ENCODE measurements at regions not wholly inside any gene's neighbourhood (a gene's known extent, or its start where the extent isn't known, plus 50 kb on each side); places are given as distances from the start of the nearest gene placed in this dataset.
"Not testable (repeated sequence)": the region's sequence is repeated elsewhere in the genome, so short reads cannot be mapped to it uniquely, and the experiment has no call there.

- no peak for DNase-seq (ENCODE audit: low read depth in 2 of 2)
These were observed 179.0 kb downstream of the BCAS1 start for GRCh38 chr20:53891306-53891894.

DNA sequence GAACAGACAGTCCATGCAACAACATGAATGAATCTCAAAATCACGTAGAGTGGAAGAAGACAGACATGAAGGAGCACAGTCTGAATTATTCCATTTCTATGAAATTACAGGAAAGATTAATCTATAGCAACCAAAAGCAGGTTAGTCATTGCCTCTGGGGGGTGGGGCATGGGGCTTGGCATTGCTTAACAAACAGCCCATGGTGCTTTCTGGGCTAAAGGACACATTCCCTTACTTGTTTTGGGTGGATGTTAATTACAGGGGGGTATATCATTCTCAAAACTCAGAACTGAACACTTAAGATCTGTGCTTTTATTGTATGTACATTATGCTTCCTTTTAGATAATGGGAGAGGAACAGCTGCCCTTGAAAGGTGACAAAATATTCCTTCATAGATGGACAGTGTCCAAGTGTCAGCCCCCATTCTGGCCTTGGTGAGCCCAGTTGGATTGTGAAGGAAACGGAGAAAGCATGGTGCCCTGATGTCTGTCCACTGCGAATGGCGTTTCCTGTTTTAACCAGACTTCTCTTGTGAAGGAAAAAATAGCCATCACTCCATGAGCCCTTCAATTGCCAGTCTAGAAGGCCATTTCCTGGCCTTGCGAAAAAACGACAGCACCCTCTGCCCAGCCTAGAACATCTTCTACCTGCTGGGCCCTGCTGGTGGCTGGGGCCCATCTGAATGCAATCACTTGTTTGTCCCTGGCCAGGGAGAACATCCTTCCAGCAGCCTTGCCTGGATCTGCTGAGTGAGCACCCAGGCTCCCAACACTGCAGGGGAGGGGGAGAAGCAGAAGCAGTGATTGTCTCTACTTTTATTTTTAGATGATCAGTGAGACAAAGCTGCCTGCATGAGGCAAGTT lies 179.7 kb downstream of the BCAS1 start:
- DNase-seq (ENCODE audit: low read depth in 2 of 2): no peak

GRCh38 chr20:53889411-53890148 lies 180.8 kb downstream of the BCAS1 start:
- DNase-seq (ENCODE audit: low read depth in 2 of 2): no peak

- no peak for DNase-seq (ENCODE audit: low read depth in 2 of 2)
These were observed 181.4 kb downstream of the BCAS1 start for GRCh38 chr20:53888951-53889350.

- no peak for DNase-seq (ENCODE audit: low read depth in 2 of 2)
These were observed 181.9 kb downstream of the BCAS1 start for GRCh38 chr20:53888510-53888909.

- DNase-seq (ENCODE audit: low read depth in 2 of 2): no peak
These were observed 182.4 kb downstream of the BCAS1 start for GRCh38 chr20:53887973-53888372.

DNA sequence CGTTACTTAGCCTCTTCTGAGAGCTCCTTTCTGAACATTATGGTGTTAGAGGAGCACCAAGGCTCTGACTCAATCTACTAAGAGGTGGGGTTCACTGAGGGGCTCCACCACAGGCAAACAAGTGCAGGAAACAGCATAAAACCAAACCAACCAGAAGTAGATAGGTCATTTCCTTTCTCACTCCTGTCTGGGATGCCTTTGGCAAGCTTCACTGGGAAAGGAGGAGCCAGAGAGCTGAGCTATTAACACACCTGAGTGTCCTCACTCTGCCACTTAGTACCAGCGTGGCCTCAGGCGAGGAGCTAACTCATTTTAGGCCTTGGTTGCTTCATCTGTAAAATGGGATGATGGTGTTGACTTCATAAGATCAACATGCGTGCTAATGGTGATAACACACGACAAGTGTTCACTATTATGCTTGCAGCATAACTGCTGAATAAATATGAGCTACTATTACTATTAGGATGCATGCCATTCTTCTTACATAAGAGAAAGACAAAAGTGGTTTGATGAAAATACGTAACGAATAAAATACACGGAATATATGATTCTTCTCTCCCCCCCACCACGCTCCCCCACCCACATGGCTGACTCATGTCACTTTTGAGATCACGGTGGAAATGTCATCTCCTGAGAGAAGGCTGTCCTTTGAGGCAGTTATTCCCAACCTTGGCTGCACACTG lies 185.4 kb downstream of the BCAS1 start:
- peak in 1 of 2 donors; percentile 23 for DNase-seq (ENCODE audit: low read depth in 2 of 2)

- peak in 1 of 2 donors; percentile 39 for DNase-seq (ENCODE audit: low read depth in 2 of 2)
These were observed 187.1 kb downstream of the BCAS1 start for GRCh38 chr20:53883098-53883911.

DNA sequence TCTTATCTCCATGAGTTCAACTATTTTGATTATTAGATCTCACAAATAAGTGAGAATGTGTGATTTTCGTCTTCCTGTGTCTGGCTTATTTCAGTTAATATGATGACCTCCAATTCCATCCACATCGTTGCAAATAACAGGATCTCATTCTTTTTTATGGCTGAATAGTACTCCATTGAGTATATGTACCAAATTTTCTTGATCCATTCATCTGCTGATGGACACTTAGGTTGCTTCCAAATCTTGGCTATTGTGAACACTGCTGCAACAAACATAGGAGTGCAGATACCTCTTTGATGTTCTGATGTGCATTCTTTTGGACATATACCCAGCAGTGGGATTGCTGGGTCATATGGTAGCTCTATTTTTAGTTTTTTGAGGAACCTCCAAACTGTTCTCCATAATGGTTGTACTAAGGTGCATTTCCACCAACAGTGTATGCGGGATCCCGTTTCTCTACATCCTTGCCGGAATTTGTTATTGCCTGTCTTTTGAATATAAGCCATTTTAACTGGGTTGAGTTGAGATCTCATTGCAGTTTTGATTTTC lies 187.9 kb downstream of the BCAS1 start:
- DNase-seq (ENCODE audit: low read depth in 2 of 2): not testable (repeated sequence)

- no peak for DNase-seq (ENCODE audit: low read depth in 2 of 2)
These were observed 189.0 kb downstream of the BCAS1 start for GRCh38 chr20:53881362-53881761.

DNA sequence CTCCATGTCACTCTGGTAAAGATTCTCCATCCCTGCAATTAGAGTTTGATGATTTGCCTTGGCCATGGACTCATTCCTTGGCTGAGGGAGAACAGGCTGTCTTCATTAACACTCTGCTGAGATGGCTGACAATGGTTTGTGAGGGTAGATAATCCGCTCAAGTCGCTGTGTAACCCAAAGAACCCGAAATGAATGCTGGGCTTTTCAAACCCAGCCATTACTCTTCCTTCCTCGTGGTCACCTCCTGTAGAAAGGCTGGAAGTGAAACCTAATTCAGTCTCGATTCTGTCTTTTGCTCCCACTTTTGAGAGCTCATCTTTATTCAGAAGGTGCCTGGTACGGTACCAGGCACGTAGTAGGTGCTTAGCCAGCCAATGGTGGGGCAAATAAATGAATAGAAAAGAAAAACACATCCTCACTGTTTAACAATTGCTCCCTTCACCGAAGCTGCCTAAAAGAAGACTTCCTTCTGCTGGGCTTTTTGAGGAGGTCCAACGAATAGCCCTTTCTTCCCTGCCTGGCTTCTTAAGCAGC lies 190.2 kb downstream of the BCAS1 start:
- no peak for DNase-seq (ENCODE audit: low read depth in 2 of 2)

DNA sequence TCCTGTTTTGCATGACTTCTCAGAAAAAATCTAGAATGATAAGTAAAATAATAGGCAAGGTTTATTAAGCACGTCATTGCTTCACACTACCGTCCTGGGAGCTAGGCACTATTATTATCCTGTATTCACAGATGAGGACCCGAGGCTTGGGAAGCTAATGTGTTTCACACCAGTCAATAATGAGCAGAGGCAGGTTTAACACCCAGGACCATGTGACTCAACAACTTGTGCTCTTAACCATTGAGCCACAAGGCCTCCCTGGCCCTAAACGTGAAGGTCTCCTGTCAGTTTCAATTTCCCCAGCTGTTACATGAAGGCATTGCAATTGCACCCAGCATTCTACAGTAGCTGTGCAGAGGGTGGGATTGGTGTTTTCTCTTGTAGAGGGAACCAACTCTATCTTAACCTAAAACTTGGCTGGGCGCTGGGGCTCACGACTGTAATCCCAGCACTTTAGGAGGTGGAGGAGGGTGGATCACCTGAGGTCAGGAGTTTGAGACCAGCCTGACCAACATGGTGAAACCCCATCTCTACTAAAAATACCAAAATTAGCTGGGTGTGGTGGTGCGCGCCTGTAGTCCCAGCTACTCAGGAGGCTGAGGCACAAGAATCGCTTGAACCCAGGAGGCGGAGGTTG lies 191.2 kb downstream of the BCAS1 start:
- DNase-seq (ENCODE audit: low read depth in 2 of 2): no peak

DNA sequence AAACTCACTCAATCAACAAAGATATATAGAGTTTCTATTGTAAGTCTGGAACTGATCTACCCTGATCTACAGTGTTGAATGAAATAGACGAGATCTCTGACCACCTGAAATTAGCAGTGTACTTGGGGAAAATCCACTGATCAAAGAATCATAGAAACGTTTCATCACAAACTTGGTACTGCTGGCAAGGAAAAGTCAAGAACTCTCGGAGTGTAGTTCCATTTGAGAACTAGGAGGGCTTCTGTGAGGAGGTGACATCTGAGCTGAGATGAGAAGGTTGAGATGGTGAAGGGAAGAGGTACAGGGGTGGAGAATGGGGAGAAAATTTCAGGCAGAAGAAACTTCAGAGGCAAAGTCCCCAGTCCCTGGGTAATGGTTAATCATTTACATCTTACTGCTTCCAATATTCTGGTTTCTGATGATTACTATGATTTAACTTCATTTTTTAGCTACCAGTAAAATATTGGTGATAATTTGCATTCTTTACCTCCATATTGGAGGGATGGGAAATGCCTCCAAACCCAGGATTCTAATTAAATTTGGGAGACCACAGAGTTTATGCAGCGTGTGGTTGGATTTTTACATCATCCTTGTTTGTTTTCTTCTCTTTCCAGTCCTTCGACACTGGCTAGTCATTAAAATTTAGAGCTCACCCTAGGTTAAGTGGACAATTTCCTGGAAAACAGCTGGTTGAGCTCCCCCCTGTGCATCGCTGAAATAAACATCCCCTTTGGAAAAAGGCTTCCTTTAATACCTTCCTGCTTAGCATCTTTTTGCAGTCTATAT lies 191.9 kb downstream of the BCAS1 start:
- DNase-seq (ENCODE audit: low read depth in 2 of 2): no peak

GRCh38 chr20:53876956-53877355 lies 193.4 kb downstream of the BCAS1 start:
- no peak for DNase-seq (ENCODE audit: low read depth in 2 of 2)

DNA sequence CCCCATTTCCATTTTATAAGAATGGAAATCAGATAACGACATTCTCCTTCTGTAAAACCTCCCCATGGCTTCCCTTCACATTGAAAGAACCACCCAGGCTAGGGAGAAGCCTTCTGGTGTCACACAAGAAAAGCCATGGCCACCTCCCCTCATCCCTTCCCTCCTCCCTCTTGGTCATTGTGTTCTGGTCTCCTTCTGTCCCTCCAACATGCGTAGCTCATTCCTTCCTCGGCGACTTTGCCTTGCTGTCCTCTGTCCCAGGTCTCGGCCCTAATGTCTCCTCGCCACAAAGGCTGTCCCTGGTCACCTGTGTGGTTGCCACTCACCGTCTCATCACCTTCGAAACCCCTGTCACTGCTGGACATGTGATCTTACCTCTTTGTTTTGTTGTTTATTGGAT lies 193.9 kb downstream of the BCAS1 start:
- no peak for DNase-seq (ENCODE audit: low read depth in 2 of 2)

DNA sequence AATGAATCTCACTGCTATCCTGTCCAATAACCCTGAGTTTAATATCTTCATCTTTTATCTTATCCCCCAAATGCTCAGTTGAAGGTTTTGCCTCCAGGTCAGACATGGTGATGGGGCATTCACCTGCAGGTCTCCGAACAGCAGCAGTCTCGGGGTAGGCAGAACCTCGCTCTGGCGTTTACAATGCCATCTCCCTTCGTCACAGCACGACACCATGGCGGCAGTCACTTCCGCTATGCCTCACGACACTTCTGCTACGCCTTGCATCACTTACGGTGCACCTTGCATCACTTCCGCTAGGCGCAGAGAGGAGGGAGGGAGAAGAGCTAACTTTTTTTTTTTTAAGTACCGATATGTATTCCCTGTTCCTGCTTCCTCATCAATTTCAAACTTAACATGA lies 194.9 kb downstream of the BCAS1 start:
- no peak for DNase-seq (ENCODE audit: low read depth in 2 of 2)

DNA sequence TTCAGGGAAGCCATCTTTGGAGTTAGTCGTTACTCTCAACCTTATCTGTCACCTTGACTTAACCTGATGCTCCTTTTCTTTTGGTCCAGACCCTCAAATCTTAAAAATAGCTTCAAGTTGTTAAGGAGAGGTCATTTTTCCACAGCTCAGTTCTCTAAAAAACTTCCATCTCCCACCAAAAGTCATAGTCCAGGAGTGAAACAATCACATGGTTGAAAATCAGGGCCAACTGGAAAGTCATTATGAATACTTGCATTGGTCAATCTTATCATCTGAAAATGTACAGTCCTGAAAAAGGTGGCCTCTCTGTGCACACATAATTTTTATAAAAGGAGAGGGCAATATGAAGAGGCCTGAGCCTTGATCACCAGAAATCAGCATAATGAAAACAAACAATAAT lies 195.7 kb downstream of the BCAS1 start:
- DNase-seq (ENCODE audit: low read depth in 2 of 2): no peak

DNA sequence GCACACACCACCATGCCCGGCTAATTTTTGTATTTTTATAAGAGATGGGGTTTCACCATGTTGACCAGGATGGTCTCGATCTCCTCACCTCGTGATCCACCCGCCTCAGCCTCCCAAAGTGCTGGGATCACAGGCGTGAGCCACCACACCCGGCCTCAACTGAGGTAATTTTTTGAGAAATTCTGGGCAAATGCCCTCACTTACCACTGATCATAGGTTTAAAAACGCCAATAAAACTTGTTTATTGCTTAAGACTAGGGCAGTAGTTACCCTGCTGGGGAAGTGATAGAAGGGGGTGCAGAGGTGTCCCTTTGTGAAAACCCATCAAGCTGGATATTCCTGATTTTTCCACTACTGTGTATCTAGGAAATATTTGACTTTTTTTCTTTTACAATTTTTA lies 196.3 kb downstream of the BCAS1 start:
- DNase-seq (ENCODE audit: low read depth in 2 of 2): no peak

GRCh38 chr20:53873230-53873604 lies 197.2 kb downstream of the BCAS1 start:
- no peak for DNase-seq (ENCODE audit: low read depth in 2 of 2)
